Endothelial cell of umbilical vein (primary cell): ENCODE measurements at regions not wholly inside any gene's neighbourhood (a gene's known extent, or its start where the extent isn't known, plus 50 kb on each side); places are given as distances from the start of the nearest gene placed in this dataset.

Source experiments
- BruUV-seq: library from RNA; stranded (reverse); fragments of 400-500 nt; replicated peaks from 2 replicates; lab custom pipeline; 2021; lab: Mats Ljungman, UMichigan
- CTCF ChIA-PET: fragments of 300-600, 350-600 bp; sonication (Branson Sonifier 250); formaldehyde crosslinking; loops from one replicate; lab custom pipeline; 2021; ENCODE audit warnings: antibody characterized with exemption, inconsistent platforms; lab: Charles Lee
- POLR2A ChIA-PET: fragments of 300-600, 350-600 bp; sonication (Branson Sonifier 250); formaldehyde crosslinking; loops from one replicate; lab custom pipeline; 2021; ENCODE audit warnings: antibody characterized with exemption, inconsistent platforms; lab: Charles Lee
- DNase-seq: peaks from one replicate; pipeline ENCODE4 v3.0.0-alpha.2; 2011; ENCODE audit warnings: low read depth, low spot score
- FAIRE-seq: peaks from 2 replicates; lab custom pipeline; 2011; peaks lifted over from hg19 to GRCh38; lab: Jason Lieb, UNC
- H2AFZ ChIP-seq: 2 replicates; pipeline ENCODE4 v1.6.0; 2012; ENCODE audit warnings: low read depth, low read length, control low read depth, inconsistent platforms
- H3K27ac ChIP-seq: 2 replicates; pipeline ENCODE4 v1.5.1; 2011; ENCODE audit warnings: low read depth, mild to moderate bottlenecking, control low read depth, low read length, moderate library complexity; ENCODE audit not compliant: insufficient read depth
- H3K27me3 ChIP-seq, 2 experiments: 2 replicates each; pipeline versions ENCODE4 v1.6.0 to v1.6.1; 2011; ENCODE audit warnings: low read length in 2 of 2, mixed read lengths in 1 of 2; ENCODE audit not compliant: control insufficient read depth in 2 of 2, insufficient read depth in 2 of 2
- H3K36me3 ChIP-seq, 2 experiments: 2 replicates in 1 of 2; 3 replicates in 1 of 2; pipeline ENCODE4 v1.5.1; 2011; ENCODE audit warnings: low read length in 2 of 2, mild to moderate bottlenecking in 1 of 2, moderate library complexity in 1 of 2; ENCODE audit not compliant: control insufficient read depth in 2 of 2, insufficient read depth in 2 of 2; ENCODE audit errors: extremely low read depth in 1 of 2
- H3K4me1 ChIP-seq: 3 replicates; pipeline ENCODE4 v1.5.1; 2011; ENCODE audit warnings: mild to moderate bottlenecking, low read length; ENCODE audit not compliant: control insufficient read depth, insufficient read depth; ENCODE audit errors: extremely low read depth
- H3K4me2 ChIP-seq: 2 replicates; pipeline ENCODE4 v1.6.1; 2011; ENCODE audit warnings: low read length, control low read depth, mixed read lengths; ENCODE audit not compliant: insufficient read depth
- H3K4me3 ChIP-seq, 3 experiments: fragments of 200-600 bp in 1 of 3; sonication (generic), shearing (Covaris generic) in 1 of 3; replicated peaks in 1 of 3; 2 replicates each; pipeline ENCODE4 v1.5.1; 2011 to 2016; ENCODE audit warnings: control low read depth in 3 of 3, low read length in 3 of 3, mild to moderate bottlenecking in 2 of 3, inconsistent platforms in 1 of 3, low read depth in 1 of 3, moderate library complexity in 1 of 3; ENCODE audit not compliant: insufficient read depth in 1 of 3
- H3K79me2 ChIP-seq: 2 replicates; pipeline ENCODE4 v1.6.0; 2012; ENCODE audit warnings: low read length, inconsistent platforms; ENCODE audit not compliant: control insufficient read depth, insufficient read depth
- H3K9ac ChIP-seq: replicated peaks from 2 replicates; pipeline ENCODE3; 2011; ENCODE audit warnings: low read length, control low read depth; ENCODE audit not compliant: insufficient read depth; ENCODE audit errors: extremely low read depth
- H3K9me1 ChIP-seq: replicated peaks from 3 replicates; pipeline ENCODE4 v1.6.0; 2011; ENCODE audit warnings: mild to moderate bottlenecking, low read length; ENCODE audit not compliant: control insufficient read depth, insufficient read depth; ENCODE audit errors: extremely low read depth
- H3K9me3 ChIP-seq: replicated peaks from 2 replicates; pipeline ENCODE4 v1.5.1; 2012; ENCODE audit warnings: low read length, inconsistent platforms; ENCODE audit not compliant: control insufficient read depth, insufficient read depth
- H4K20me1 ChIP-seq: replicated peaks from 2 replicates; pipeline ENCODE3; 2011; ENCODE audit warnings: mild to moderate bottlenecking, low read length; ENCODE audit not compliant: control insufficient read depth, insufficient read depth; ENCODE audit errors: extremely low read depth
- EZH2 ChIP-seq: IDR thresholded peaks from 2 replicates; pipeline ENCODE4 v1.6.1; 2012; ENCODE audit warnings: borderline replicate concordance, low read depth, mild to moderate bottlenecking, moderate library complexity, low read length, inconsistent platforms; ENCODE audit not compliant: severe bottlenecking
- FOS ChIP-seq: IDR thresholded peaks from 2 replicates; pipeline ENCODE4 v1.6.1; 2011; ENCODE audit warnings: mild to moderate bottlenecking, low read length, moderate library complexity, borderline replicate concordance; ENCODE audit not compliant: insufficient read depth
- GATA2 ChIP-seq: IDR thresholded peaks from 2 replicates; pipeline ENCODE4 v1.7.0; 2011; ENCODE audit warnings: low read depth, mild to moderate bottlenecking, moderate library complexity, mixed read lengths, low read length; ENCODE audit not compliant: insufficient read length, insufficient read depth
- JUN ChIP-seq: IDR thresholded peaks from 2 replicates; pipeline ENCODE4 v1.6.1; 2011; ENCODE audit warnings: borderline replicate concordance, low read depth; ENCODE audit not compliant: insufficient read length, insufficient read depth
- MYC ChIP-seq: IDR thresholded peaks from one replicate; pipeline ENCODE4 v1.6.1; 2011; ENCODE audit warnings: mild to moderate bottlenecking, low read depth, low read length
- POLR2A ChIP-seq: IDR thresholded peaks from 2 replicates; pipeline ENCODE4 v1.6.1; 2012; ENCODE audit warnings: low read depth, mild to moderate bottlenecking, control low read depth, low read length
- POLR2AphosphoS5 ChIP-seq: IDR thresholded peaks from 2 replicates; pipeline ENCODE4 v1.6.1; 2012; ENCODE audit warnings: low read depth, mild to moderate bottlenecking, control low read depth, low read length, moderate library complexity; ENCODE audit not compliant: insufficient read depth
- dilution Hi-C: fragments of 300-500 bp; cut with MboI; formaldehyde crosslinking; loops from one replicate; pipeline ENCODE4 v1.15.0; 2019; ENCODE audit warnings: low sequenced_read_pairs; ENCODE audit not compliant: extremely low pct_ligation_motif_present
- intact Hi-C: fragments of 100-400 bp; cut with micrococcal nuclease; formaldehyde crosslinking; loops from one replicate; pipeline ENCODE4 v1.10.0; 2022
- TF ChIP-seq, protein P1 (sequence below), 2 donors: IDR thresholded peaks; 1 replicate in 1 of 2; 2 replicates in 1 of 2; pipeline ENCODE4 v1.5.1; 2011; ENCODE audit warnings: low read length in 2 of 2, mild to moderate bottlenecking in 2 of 2, moderate library complexity in 2 of 2, control low read depth in 1 of 2, inconsistent platforms in 1 of 2, low read depth in 1 of 2; ENCODE audit not compliant: insufficient read depth in 1 of 2; ENCODE audit errors: extremely low read depth in 1 of 2
- TF ChIP-seq, protein P2 (sequence below): IDR thresholded peaks from 2 replicates; pipeline ENCODE4 v1.6.1; 2011; ENCODE audit not compliant: insufficient read depth, insufficient read length

DNA sequence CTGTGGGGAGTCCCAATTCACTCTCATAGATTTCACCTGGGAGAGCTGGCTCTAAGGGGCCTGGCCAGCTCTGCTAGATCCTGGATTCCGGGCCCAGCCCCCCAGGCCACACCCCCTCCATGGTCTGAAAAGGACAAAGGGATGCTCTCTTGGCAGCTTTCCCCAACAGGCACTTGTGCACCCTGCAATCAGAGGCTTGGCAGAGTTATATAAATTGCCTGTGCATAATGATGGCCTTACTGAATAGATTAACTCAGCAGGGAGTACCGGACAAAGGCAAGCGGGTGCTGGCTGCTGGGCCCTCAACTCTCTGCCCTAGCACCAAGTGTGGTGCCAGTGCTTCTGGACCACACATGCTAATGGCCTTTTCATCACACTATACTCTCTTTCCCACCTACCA lies 461.6 kb downstream of the BUD13 start:
- H3K4me2 ChIP-seq, result no peak overlapping the region
- POLR2A ChIA-PET, result no interaction called here
- H3K9me1 ChIP-seq, result no peaks in the 10 kb centered on the region
- no peaks in the 10 kb centered on the region for H3K36me3 ChIP-seq
- dilution Hi-C loops (no loop called here), intact Hi-C loops (no loop called here)
- no peaks in the 10 kb centered on the region for H3K9me3 ChIP-seq
- no peak overlapping the region for H3K4me3 ChIP-seq
- peaks cover 0 to 2% of the 10 kb centered on the region in 2 experiments for H3K27me3 ChIP-seq
- no peak overlapping the region for H2AFZ ChIP-seq
- no peak overlapping the region for H3K9ac ChIP-seq
- no TSS peak for BruUV-seq
- CTCF ChIA-PET, result interaction anchor here (1.3 to 1.4 kb wide), 2 partner anchors 203 to 381 kb away, joined by 3 to 5 read pairs; no protein-coding TSS in a partner anchor
- no peaks in the 10 kb centered on the region for H4K20me1 ChIP-seq
- H3K4me1 ChIP-seq, result peaks cover 12% of the 10 kb centered on the region
- no peak for FAIRE-seq
- no peaks in the 10 kb centered on the region for H3K79me2 ChIP-seq
- H3K27ac ChIP-seq, result no peak overlapping the region
- DNase-seq, result no peak
- TF ChIP-seq FOS (no peak), JUN (no peak), POLR2A (no peak), POLR2AphosphoS5 (no peak), EZH2 (no peak), GATA2 (no peak), MYC (no peak)
- TF ChIP-seq, protein P1, sequence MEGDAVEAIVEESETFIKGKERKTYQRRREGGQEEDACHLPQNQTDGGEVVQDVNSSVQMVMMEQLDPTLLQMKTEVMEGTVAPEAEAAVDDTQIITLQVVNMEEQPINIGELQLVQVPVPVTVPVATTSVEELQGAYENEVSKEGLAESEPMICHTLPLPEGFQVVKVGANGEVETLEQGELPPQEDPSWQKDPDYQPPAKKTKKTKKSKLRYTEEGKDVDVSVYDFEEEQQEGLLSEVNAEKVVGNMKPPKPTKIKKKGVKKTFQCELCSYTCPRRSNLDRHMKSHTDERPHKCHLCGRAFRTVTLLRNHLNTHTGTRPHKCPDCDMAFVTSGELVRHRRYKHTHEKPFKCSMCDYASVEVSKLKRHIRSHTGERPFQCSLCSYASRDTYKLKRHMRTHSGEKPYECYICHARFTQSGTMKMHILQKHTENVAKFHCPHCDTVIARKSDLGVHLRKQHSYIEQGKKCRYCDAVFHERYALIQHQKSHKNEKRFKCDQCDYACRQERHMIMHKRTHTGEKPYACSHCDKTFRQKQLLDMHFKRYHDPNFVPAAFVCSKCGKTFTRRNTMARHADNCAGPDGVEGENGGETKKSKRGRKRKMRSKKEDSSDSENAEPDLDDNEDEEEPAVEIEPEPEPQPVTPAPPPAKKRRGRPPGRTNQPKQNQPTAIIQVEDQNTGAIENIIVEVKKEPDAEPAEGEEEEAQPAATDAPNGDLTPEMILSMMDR (IDR thresholded peaks at IDR 0.05; ENCODE audit: extremely low read depth in 1 of 2, insufficient read depth in 1 of 2, low read depth in 1 of 2, low read length in 2 of 2), result no peak
- TF ChIP-seq, protein P2, sequence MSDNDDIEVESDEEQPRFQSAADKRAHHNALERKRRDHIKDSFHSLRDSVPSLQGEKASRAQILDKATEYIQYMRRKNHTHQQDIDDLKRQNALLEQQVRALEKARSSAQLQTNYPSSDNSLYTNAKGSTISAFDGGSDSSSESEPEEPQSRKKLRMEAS, result no peak
